Colonic mucosa (tissue), 4 donors: ENCODE measurements at regions not wholly inside any gene's neighbourhood (a gene's known extent, or its start where the extent isn't known, plus 50 kb on each side); places are given as distances from the start of the nearest gene placed in this dataset.

Source experiments
- DNase-seq: peaks from one replicate; pipeline ENCODE4 v3.0.0-alpha.2; 2020
- H3K27ac ChIP-seq: fragments of 200-600 bp; one replicate; pipeline ENCODE4 v1.8.0; 2021
- H3K27me3 ChIP-seq: fragments of 200-600 bp; one replicate; pipeline ENCODE4 v1.8.0; 2021
- H3K36me3 ChIP-seq: fragments of 200-600 bp; one replicate; pipeline ENCODE4 v1.8.0; 2021
- H3K4me1 ChIP-seq: fragments of 200-600 bp; one replicate; pipeline ENCODE4 v1.8.0; 2021; ENCODE audit warnings: mild to moderate bottlenecking
- H3K4me3 ChIP-seq: fragments of 200-600 bp; one replicate; pipeline ENCODE4 v1.8.0; 2021
- H3K9ac ChIP-seq, 2 donors: one replicate each; pipeline ENCODE4 v1.7.0; 2013; ENCODE audit warnings: control low read depth in 2 of 2, low read depth in 2 of 2, low read length in 2 of 2
- H3K9me3 ChIP-seq: fragments of 200-600 bp; one replicate; pipeline ENCODE4 v1.8.0; 2021
- intact Hi-C: fragments of 100-400 bp; cut with DNase I; formaldehyde crosslinking; loops from one replicate; pipeline ENCODE4 v1.14.1; 2022
- TF ChIP-seq, protein P1 (sequence below): fragments of 200-600 bp; IDR thresholded peaks from one replicate; pipeline ENCODE4 v1.8.0; 2022; ENCODE audit warnings: antibody characterized with exemption, mild to moderate bottlenecking
- donor health status: healthy.
- donor health status: DM: no; HTN: no; CAD: no.
- donor health status: DM: no; HTN: no; CAD: no.

DNA sequence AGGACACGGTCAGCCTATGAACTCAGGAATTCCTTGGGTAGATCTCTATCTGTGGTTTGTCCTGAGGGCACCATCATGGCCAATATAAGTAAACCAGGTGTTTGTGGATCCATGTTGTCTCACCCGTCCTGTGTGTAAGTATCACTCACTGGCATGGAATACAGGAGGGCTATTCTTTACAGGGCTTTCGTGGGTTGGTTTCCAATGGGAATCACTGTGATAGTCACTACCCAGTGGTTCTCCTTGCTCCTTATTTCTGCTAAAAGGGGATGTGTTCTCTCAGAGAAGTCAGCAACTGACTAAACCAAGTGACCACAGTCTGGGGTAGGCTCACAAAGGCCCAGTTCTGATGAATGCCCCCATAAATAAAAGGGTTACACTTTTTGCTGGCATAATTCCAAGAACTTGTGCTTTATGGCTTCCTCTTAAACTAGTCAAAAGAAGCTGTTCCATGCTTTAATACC lies 236.7 kb upstream of the JADE1 start:
- TF ChIP-seq, protein P1, sequence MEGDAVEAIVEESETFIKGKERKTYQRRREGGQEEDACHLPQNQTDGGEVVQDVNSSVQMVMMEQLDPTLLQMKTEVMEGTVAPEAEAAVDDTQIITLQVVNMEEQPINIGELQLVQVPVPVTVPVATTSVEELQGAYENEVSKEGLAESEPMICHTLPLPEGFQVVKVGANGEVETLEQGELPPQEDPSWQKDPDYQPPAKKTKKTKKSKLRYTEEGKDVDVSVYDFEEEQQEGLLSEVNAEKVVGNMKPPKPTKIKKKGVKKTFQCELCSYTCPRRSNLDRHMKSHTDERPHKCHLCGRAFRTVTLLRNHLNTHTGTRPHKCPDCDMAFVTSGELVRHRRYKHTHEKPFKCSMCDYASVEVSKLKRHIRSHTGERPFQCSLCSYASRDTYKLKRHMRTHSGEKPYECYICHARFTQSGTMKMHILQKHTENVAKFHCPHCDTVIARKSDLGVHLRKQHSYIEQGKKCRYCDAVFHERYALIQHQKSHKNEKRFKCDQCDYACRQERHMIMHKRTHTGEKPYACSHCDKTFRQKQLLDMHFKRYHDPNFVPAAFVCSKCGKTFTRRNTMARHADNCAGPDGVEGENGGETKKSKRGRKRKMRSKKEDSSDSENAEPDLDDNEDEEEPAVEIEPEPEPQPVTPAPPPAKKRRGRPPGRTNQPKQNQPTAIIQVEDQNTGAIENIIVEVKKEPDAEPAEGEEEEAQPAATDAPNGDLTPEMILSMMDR = no peak
- intact Hi-C loops = no loop called here
- H3K9me3 ChIP-seq = no peaks in the 10 kb centered on the region
- no peak overlapping the region for H3K4me3 ChIP-seq
- no peaks in the 10 kb centered on the region for H3K27me3 ChIP-seq
- DNase-seq = no peak
- no peaks in the 10 kb centered on the region for H3K36me3 ChIP-seq
- H3K4me1 ChIP-seq = no peaks in the 10 kb centered on the region
- no peak overlapping the region for H3K9ac ChIP-seq
- no peak overlapping the region for H3K27ac ChIP-seq

GRCh38 chr4:128571747-128572146 lies 237.8 kb upstream of the JADE1 start:
- Histone ChIP-seq H3K4me1 (no peaks in the 10 kb centered on the region), H3K36me3 (no peaks in the 10 kb centered on the region), H3K27me3 (no peaks in the 10 kb centered on the region), H3K9ac (no peak overlapping the region), H3K9me3 (no peaks in the 10 kb centered on the region), H3K4me3 (no peak overlapping the region), H3K27ac (no peak overlapping the region)
- TF ChIP-seq, protein P1 = no peak
- intact Hi-C loops = no loop called here
- DNase-seq = no peak

DNA sequence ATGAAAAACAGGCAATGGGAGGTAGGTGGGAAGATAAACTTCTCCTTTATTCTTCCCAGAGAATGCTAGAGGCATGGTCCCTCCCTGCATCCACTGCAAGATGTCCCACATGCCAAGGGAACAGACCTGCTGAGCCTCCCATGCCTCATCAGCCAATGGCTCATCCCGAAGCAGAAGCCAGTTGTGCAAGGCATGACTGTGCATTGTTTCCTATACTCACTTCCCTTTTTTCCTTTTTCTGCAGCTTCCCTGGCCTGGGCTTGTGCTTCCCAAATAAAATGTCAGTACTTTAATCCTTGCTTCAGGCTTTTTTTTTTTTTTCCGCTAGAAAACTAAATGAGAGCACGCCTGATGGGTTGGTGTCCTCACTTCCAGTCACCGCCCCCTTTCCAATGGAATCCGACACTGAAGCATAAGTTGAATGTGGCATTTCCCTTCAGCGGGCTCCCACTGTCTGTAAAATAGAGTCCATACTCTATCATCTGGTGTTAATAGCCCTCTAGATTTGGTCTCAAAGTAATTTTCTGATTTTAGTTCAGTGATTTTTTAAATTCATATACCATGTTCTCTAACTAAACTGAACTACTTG lies 239.0 kb upstream of the JADE1 start:
- no peak for DNase-seq
- Histone ChIP-seq H3K4me1 (no peaks in the 10 kb centered on the region), H3K4me3 (no peak overlapping the region), H3K27me3 (no peaks in the 10 kb centered on the region), H3K9me3 (no peaks in the 10 kb centered on the region), H3K36me3 (no peaks in the 10 kb centered on the region), H3K9ac (no peak overlapping the region), H3K27ac (no peak overlapping the region)
- TF ChIP-seq, protein P1 = no peak
- intact Hi-C loops = no loop called here

DNA sequence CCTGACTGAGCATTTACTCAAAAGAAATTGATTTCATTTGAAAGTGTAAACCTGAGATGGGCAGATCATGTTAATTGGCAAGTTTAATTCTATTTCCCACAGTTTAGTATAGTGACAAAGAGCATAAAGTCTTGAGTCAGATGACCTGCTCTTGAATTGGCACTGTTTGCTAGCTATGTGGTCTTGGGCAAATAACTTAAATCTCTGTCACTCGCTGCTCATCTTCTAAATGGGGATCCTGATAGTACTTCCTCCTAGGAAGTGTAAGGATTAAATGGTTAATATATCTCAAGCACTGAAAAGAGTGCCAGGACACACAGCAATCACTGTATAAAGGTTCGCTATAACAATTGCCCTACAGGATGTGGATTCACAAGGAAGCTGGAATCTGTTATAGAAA lies 242.8 kb upstream of the JADE1 start:
- DNase-seq = no peak
- intact Hi-C loops = loop anchor here (5.0 to 10.0 kb wide), 3 partner anchors 246 to 372 kb away; no protein-coding TSS in a partner anchor
- H3K4me3 ChIP-seq = no peak overlapping the region
- H3K36me3 ChIP-seq = no peaks in the 10 kb centered on the region
- TF ChIP-seq, protein P1 = no peak
- no peaks in the 10 kb centered on the region for H3K27me3 ChIP-seq
- H3K27ac ChIP-seq = no peak overlapping the region
- H3K9me3 ChIP-seq = no peaks in the 10 kb centered on the region
- H3K9ac ChIP-seq = no peak overlapping the region
- no peaks in the 10 kb centered on the region for H3K4me1 ChIP-seq

- Histone ChIP-seq H3K27ac (no peak overlapping the region), H3K4me1 (no peaks in the 10 kb centered on the region), H3K27me3 (no peaks in the 10 kb centered on the region), H3K9me3 (no peaks in the 10 kb centered on the region), H3K36me3 (no peaks in the 10 kb centered on the region), H3K4me3 (no peak overlapping the region), H3K9ac (no peak overlapping the region)
- DNase-seq = peak; percentile 52
- TF ChIP-seq, protein P1 = peak; percentile 45
- intact Hi-C loops = loop anchor here (5.0 to 10.0 kb wide), 3 partner anchors 247 to 371 kb away; no protein-coding TSS in a partner anchor
These were observed 243.8 kb upstream of the JADE1 start for GRCh38 chr4:128565565-128566186.
